ENCODE measurements at regions not wholly inside any gene's neighbourhood (a gene's known extent, or its start where the extent isn't known, plus 50 kb on each side); places are given as distances from the start of the nearest gene placed in this dataset.

- ChIA-PET POLR2A (no interaction called here), CTCF (no interaction called here)
- DNase-seq: no peak
- no peaks in the 10 kb centered on the region for H3K27me3 Mint-ChIP-seq
- peaks cover 10% of the 10 kb centered on the region for H3K9me3 Mint-ChIP-seq
- no peaks in the 10 kb centered on the region for H3K4me1 Mint-ChIP-seq
- H3K4me3 Mint-ChIP-seq: no peak overlapping the region
- no peak overlapping the region for H3K27ac Mint-ChIP-seq
- no peaks in the 10 kb centered on the region for H3K36me3 Mint-ChIP-seq (ENCODE audit: low read depth)
These were observed 708.9 kb downstream of the POM121L12 start for GRCh38 chr7:53744403-53744760.

- Mint-ChIP-seq H3K4me3 (no peak overlapping the region), H3K27me3 (no peaks in the 10 kb centered on the region), H3K9me3 (peaks cover 12% of the 10 kb centered on the region), H3K36me3 (ENCODE audit: low read depth) (no peaks in the 10 kb centered on the region), H3K4me1 (no peaks in the 10 kb centered on the region), H3K27ac (no peak overlapping the region)
- DNase-seq: no peak
- POLR2A ChIA-PET: no interaction called here
- CTCF ChIA-PET: no interaction called here
These were observed 721.5 kb downstream of the POM121L12 start for GRCh38 chr7:53756946-53757345.

GRCh38 chr7:53768186-53768585 lies 732.8 kb downstream of the POM121L12 start:
- Mint-ChIP-seq H3K36me3 (ENCODE audit: low read depth) (no peaks in the 10 kb centered on the region), H3K4me1 (no peaks in the 10 kb centered on the region), H3K27me3 (no peaks in the 10 kb centered on the region), H3K9me3 (peaks cover 23% of the 10 kb centered on the region), H3K4me3 (no peak overlapping the region), H3K27ac (no peak overlapping the region)
- ChIA-PET CTCF (no interaction called here), POLR2A (no interaction called here)
- no peak for DNase-seq

- Mint-ChIP-seq H3K36me3 (ENCODE audit: low read depth) (no peaks in the 10 kb centered on the region), H3K4me1 (no peaks in the 10 kb centered on the region), H3K9me3 (peaks cover 12% of the 10 kb centered on the region), H3K27ac (no peak overlapping the region), H3K4me3 (no peak overlapping the region), H3K27me3 (no peaks in the 10 kb centered on the region)
- DNase-seq: no peak
- POLR2A ChIA-PET: no interaction called here
- CTCF ChIA-PET: no interaction called here
These were observed 736.3 kb downstream of the POM121L12 start for GRCh38 chr7:53771701-53772100.

- ChIA-PET POLR2A (no interaction called here), CTCF (no interaction called here)
- no peaks in the 10 kb centered on the region for H3K36me3 Mint-ChIP-seq (ENCODE audit: low read depth)
- no peaks in the 10 kb centered on the region for H3K4me1 Mint-ChIP-seq
- DNase-seq: no peak
- peaks cover 10% of the 10 kb centered on the region for H3K9me3 Mint-ChIP-seq
- no peak overlapping the region for H3K4me3 Mint-ChIP-seq
- H3K27me3 Mint-ChIP-seq: no peaks in the 10 kb centered on the region
- no peak overlapping the region for H3K27ac Mint-ChIP-seq
These were observed 740.9 kb downstream of the POM121L12 start for GRCh38 chr7:53776323-53776722.

GRCh38 chr7:53789741-53790140 lies 752.4 kb upstream of the VSTM2A start:
- Mint-ChIP-seq H3K36me3 (ENCODE audit: low read depth) (no peaks in the 10 kb centered on the region), H3K4me1 (no peaks in the 10 kb centered on the region), H3K27me3 (no peaks in the 10 kb centered on the region), H3K27ac (no peak overlapping the region), H3K4me3 (no peak overlapping the region), H3K9me3 (peaks cover 11% of the 10 kb centered on the region)
- DNase-seq: no peak
- POLR2A ChIA-PET: no interaction called here
- CTCF ChIA-PET: no interaction called here

- Mint-ChIP-seq H3K4me3 (no peak overlapping the region), H3K4me1 (no peaks in the 10 kb centered on the region), H3K27ac (no peak overlapping the region), H3K36me3 (ENCODE audit: low read depth) (no peaks in the 10 kb centered on the region), H3K27me3 (no peaks in the 10 kb centered on the region), H3K9me3 (peaks cover 21% of the 10 kb centered on the region)
- no peak for DNase-seq
- CTCF ChIA-PET: no interaction called here
- POLR2A ChIA-PET: no interaction called here
These were observed 747.4 kb upstream of the VSTM2A start for GRCh38 chr7:53794816-53795215.

- Mint-ChIP-seq H3K27me3 (no peaks in the 10 kb centered on the region), H3K9me3 (peaks cover 9% of the 10 kb centered on the region), H3K36me3 (ENCODE audit: low read depth) (no peaks in the 10 kb centered on the region), H3K4me1 (no peaks in the 10 kb centered on the region), H3K4me3 (no peak overlapping the region), H3K27ac (no peak overlapping the region)
- no peak for DNase-seq
- POLR2A ChIA-PET: no interaction called here
- CTCF ChIA-PET: no interaction called here
These were observed 741.4 kb upstream of the VSTM2A start for GRCh38 chr7:53800746-53801145.

- Mint-ChIP-seq H3K4me3 (no peak overlapping the region), H3K9me3 (peaks cover 6% of the 10 kb centered on the region), H3K4me1 (no peaks in the 10 kb centered on the region), H3K36me3 (ENCODE audit: low read depth) (no peaks in the 10 kb centered on the region), H3K27ac (no peak overlapping the region), H3K27me3 (no peaks in the 10 kb centered on the region)
- no peak for DNase-seq
- POLR2A ChIA-PET: no interaction called here
- CTCF ChIA-PET: no interaction called here
These were observed 736.1 kb upstream of the VSTM2A start for GRCh38 chr7:53806119-53806518.

GRCh38 chr7:53811555-53812079 lies 730.6 kb upstream of the VSTM2A start:
- CTCF ChIA-PET: no interaction called here
- H3K27me3 Mint-ChIP-seq: no peaks in the 10 kb centered on the region
- DNase-seq: no peak
- no peak overlapping the region for H3K4me3 Mint-ChIP-seq
- H3K9me3 Mint-ChIP-seq: peaks cover 13% of the 10 kb centered on the region
- no peaks in the 10 kb centered on the region for H3K4me1 Mint-ChIP-seq
- H3K36me3 Mint-ChIP-seq (ENCODE audit: low read depth): no peaks in the 10 kb centered on the region
- POLR2A ChIA-PET: no interaction called here
- H3K27ac Mint-ChIP-seq: no peak overlapping the region

- no peak overlapping the region for H3K27ac Mint-ChIP-seq
- H3K27me3 Mint-ChIP-seq: no peaks in the 10 kb centered on the region
These were observed 730.0 kb upstream of the VSTM2A start for GRCh38 chr7:53812135-53812534.

GRCh38 chr7:53835301-53835700 lies 706.9 kb upstream of the VSTM2A start:
- Mint-ChIP-seq H3K27ac (no peak overlapping the region), H3K36me3 (ENCODE audit: low read depth) (no peaks in the 10 kb centered on the region), H3K4me1 (no peaks in the 10 kb centered on the region), H3K9me3 (peaks cover 20% of the 10 kb centered on the region), H3K4me3 (no peak overlapping the region), H3K27me3 (no peaks in the 10 kb centered on the region)
- DNase-seq: no peak
- ChIA-PET POLR2A (no interaction called here), CTCF (no interaction called here)

More at GRCh38 chr7:53812135-53812534, 730.0 kb upstream of the VSTM2A start:
- Mint-ChIP-seq H3K36me3 (ENCODE audit: low read depth) (no peaks in the 10 kb centered on the region), H3K4me1 (no peaks in the 10 kb centered on the region), H3K9me3 (peaks cover 17% of the 10 kb centered on the region), H3K4me3 (no peak overlapping the region)
- no peak for DNase-seq
- POLR2A ChIA-PET: no interaction called here
- CTCF ChIA-PET: no interaction called here

- Mint-ChIP-seq H3K4me3 (no peak overlapping the region), H3K9me3 (peaks cover 18% of the 10 kb centered on the region), H3K27ac (no peak overlapping the region), H3K36me3 (ENCODE audit: low read depth) (no peaks in the 10 kb centered on the region), H3K4me1 (no peaks in the 10 kb centered on the region), H3K27me3 (no peaks in the 10 kb centered on the region)
- CTCF ChIA-PET: no interaction called here
- POLR2A ChIA-PET: no interaction called here
- DNase-seq: no peak
These were observed 664.5 kb upstream of the VSTM2A start for GRCh38 chr7:53877688-53878087.

GRCh38 chr7:53900856-53901528 lies 641.2 kb upstream of the VSTM2A start:
- no peak overlapping the region for H3K27ac Mint-ChIP-seq
- H3K4me3 Mint-ChIP-seq: no peak overlapping the region
- DNase-seq: no peak
- CTCF ChIA-PET: no interaction called here
- H3K36me3 Mint-ChIP-seq (ENCODE audit: low read depth): no peaks in the 10 kb centered on the region
- no peaks in the 10 kb centered on the region for H3K27me3 Mint-ChIP-seq
- POLR2A ChIA-PET: no interaction called here
- no peaks in the 10 kb centered on the region for H3K4me1 Mint-ChIP-seq
- H3K9me3 Mint-ChIP-seq: peaks cover 28% of the 10 kb centered on the region
